Lower lobe of right lung (tissue), 2 donors: ENCODE measurements at regions not wholly inside any gene's neighbourhood (a gene's known extent, or its start where the extent isn't known, plus 50 kb on each side); places are given as distances from the start of the nearest gene placed in this dataset.
"Not testable (repeated sequence)": the region's sequence is repeated elsewhere in the genome, so short reads cannot be mapped to it uniquely, and the experiment has no call there.

Source experiments
- ATAC-seq, 2 donors: fragments of 200-7000 bp; cut with Tn5 transposase; one replicate each; pipeline ENCODE4 v1.9.1; 2020 to 2022; ENCODE audit warnings: mild to moderate bottlenecking in 2 of 2, moderate library complexity in 2 of 2
- DNase-seq: peaks from one replicate; pipeline ENCODE4 v3.0.0-alpha.2; 2020
- H3K27ac ChIP-seq: fragments of 200-600 bp; one replicate; pipeline ENCODE4 v1.8.0; 2022
- H3K27me3 ChIP-seq: fragments of 200-600 bp; one replicate; pipeline ENCODE4 v1.8.0; 2022; ENCODE audit warnings: low read depth
- H3K36me3 ChIP-seq: fragments of 200-600 bp; one replicate; pipeline ENCODE4 v1.8.0; 2022; ENCODE audit warnings: mild to moderate bottlenecking
- H3K4me1 ChIP-seq: fragments of 200-600 bp; one replicate; pipeline ENCODE4 v1.8.0; 2022
- H3K4me3 ChIP-seq: fragments of 200-600 bp; one replicate; pipeline ENCODE4 v1.8.0; 2022; ENCODE audit warnings: mild to moderate bottlenecking
- H3K9me3 ChIP-seq: fragments of 200-600 bp; one replicate; pipeline ENCODE4 v1.8.0; 2022
- CTCF ChIP-seq: fragments of 200-600 bp; IDR thresholded peaks from one replicate; pipeline ENCODE4 v1.8.0; 2022; ENCODE audit warnings: antibody characterized with exemption, mild to moderate bottlenecking
- intact Hi-C: fragments of 100-400 bp; cut with DNase I; formaldehyde crosslinking; loops from one replicate; pipeline ENCODE4 v1.11.0; 2022
- donor health status: DM: no; HTN: yes; CAD: no; lungs with severe emphysema.

- Histone ChIP-seq H3K36me3 (no peaks in the 10 kb centered on the region), H3K4me1 (no peaks in the 10 kb centered on the region), H3K27me3 (no peaks in the 10 kb centered on the region), H3K4me3 (no peak overlapping the region), H3K9me3 (no peaks in the 10 kb centered on the region), H3K27ac (no peak overlapping the region)
- intact Hi-C loops, result no loop called here
- TF ChIP-seq CTCF, result no peak
- ATAC-seq (no peak), DNase-seq (no peak)
Observed at GRCh38 chr19:28137772-28138171, 1075.2 kb downstream of the UQCRFS1 start.

GRCh38 chr19:28136796-28137195, 1076.2 kb downstream of the UQCRFS1 start:
- Histone ChIP-seq H3K36me3 (no peaks in the 10 kb centered on the region), H3K9me3 (no peaks in the 10 kb centered on the region), H3K27ac (no peak overlapping the region), H3K27me3 (no peaks in the 10 kb centered on the region), H3K4me3 (no peak overlapping the region), H3K4me1 (no peaks in the 10 kb centered on the region)
- no peak for TF ChIP-seq CTCF
- DNase-seq (no peak), ATAC-seq (no peak)
- intact Hi-C loops, result no loop called here

- Histone ChIP-seq H3K36me3 (no peaks in the 10 kb centered on the region), H3K27me3 (no peaks in the 10 kb centered on the region), H3K27ac (no peak overlapping the region), H3K9me3 (no peaks in the 10 kb centered on the region), H3K4me3 (no peak overlapping the region), H3K4me1 (no peaks in the 10 kb centered on the region)
- DNase-seq (no peak), ATAC-seq (no peak)
- intact Hi-C loops, result no loop called here
- TF ChIP-seq CTCF, result no peak
Observed at GRCh38 chr19:28135825-28136224, 1077.1 kb downstream of the UQCRFS1 start.

GRCh38 chr19:28134311-28134710, 1078.6 kb downstream of the UQCRFS1 start:
- no peaks in the 10 kb centered on the region for H3K9me3 ChIP-seq
- no peaks in the 10 kb centered on the region for H3K36me3 ChIP-seq
- no peaks in the 10 kb centered on the region for H3K27me3 ChIP-seq
- H3K27ac ChIP-seq, result no peak overlapping the region
- no peak for ATAC-seq
- H3K4me1 ChIP-seq, result no peaks in the 10 kb centered on the region
- intact Hi-C loops, result no loop called here
- no peak for DNase-seq
- no peak for TF ChIP-seq CTCF
- no peak overlapping the region for H3K4me3 ChIP-seq

- H3K27me3 ChIP-seq, H3K9me3 ChIP-seq, H3K36me3 ChIP-seq, H3K4me3 ChIP-seq, ATAC-seq, DNase-seq, H3K4me1 ChIP-seq, H3K27ac ChIP-seq, intact Hi-C loops: not testable (repeated sequence)
Observed at GRCh38 chr19:28130881-28131280, 1082.1 kb downstream of the UQCRFS1 start.

- DNase-seq, result no peak
- TF ChIP-seq CTCF, result no peak
Observed at GRCh38 chr19:28130066-28130511, 1082.9 kb downstream of the UQCRFS1 start.

More at GRCh38 chr19:28130066-28130511, 1082.9 kb downstream of the UQCRFS1 start:
- Histone ChIP-seq H3K4me1 (no peaks in the 10 kb centered on the region), H3K36me3 (no peaks in the 10 kb centered on the region), H3K27me3 (no peaks in the 10 kb centered on the region), H3K9me3 (no peaks in the 10 kb centered on the region), H3K27ac (no peak overlapping the region), H3K4me3 (no peak overlapping the region)
- intact Hi-C loops, result no loop called here
- ATAC-seq, result no peak
